Fibroblast of the aortic adventitia (primary cell): ENCODE measurements at regions not wholly inside any gene's neighbourhood (a gene's known extent, or its start where the extent isn't known, plus 50 kb on each side); places are given as distances from the start of the nearest gene placed in this dataset.

Experiments used
- DNase-seq: peaks from one replicate; pipeline ENCODE4 v3.0.0-alpha.2; 2010; ENCODE audit warnings: low read depth
- H3K4me3 ChIP-seq: 2 replicates; pipeline ENCODE4 v1.5.1; 2011; ENCODE audit warnings: low read depth, mild to moderate bottlenecking, control low read depth, low read length, moderate library complexity
- CTCF ChIP-seq: IDR thresholded peaks from 2 replicates; pipeline ENCODE4 v1.5.1; 2011; ENCODE audit warnings: mild to moderate bottlenecking, low read length, control low read depth, inconsistent platforms; ENCODE audit not compliant: insufficient read depth

- TF ChIP-seq CTCF, result no peak
- no peak overlapping the region for H3K4me3 ChIP-seq
- DNase-seq, result no peak
Measured at GRCh38 chr6:80939480-80939879, 813.0 kb downstream of the TENT5A start.

- H3K4me3 ChIP-seq, result no peak overlapping the region
- no peak for TF ChIP-seq CTCF
- no peak for DNase-seq
Measured at GRCh38 chr6:80938131-80938530, 814.4 kb downstream of the TENT5A start.

- no peak overlapping the region for H3K4me3 ChIP-seq
- DNase-seq, result peak; percentile 43
- TF ChIP-seq CTCF, result no peak
Measured at GRCh38 chr6:80932359-80932758, 820.1 kb downstream of the TENT5A start.

GRCh38 chr6:80930376-80930775 lies 822.1 kb downstream of the TENT5A start:
- no peak for DNase-seq
- no peak overlapping the region for H3K4me3 ChIP-seq
- TF ChIP-seq CTCF, result peak; percentile 5

GRCh38 chr6:80923816-80924215 lies 817.3 kb downstream of the BCKDHB start:
- no peak overlapping the region for H3K4me3 ChIP-seq
- TF ChIP-seq CTCF, result no peak
- no peak for DNase-seq

GRCh38 chr6:80922916-80923455 lies 816.5 kb downstream of the BCKDHB start:
- no peak overlapping the region for H3K4me3 ChIP-seq
- no peak for DNase-seq
- TF ChIP-seq CTCF, result no peak

GRCh38 chr6:80921861-80922460 lies 815.5 kb downstream of the BCKDHB start:
- no peak for TF ChIP-seq CTCF
- peak; percentile 15 for DNase-seq
- H3K4me3 ChIP-seq, result no peak overlapping the region
